C4-2B (cell line): ENCODE measurements at regions not wholly inside any gene's neighbourhood (a gene's known extent, or its start where the extent isn't known, plus 50 kb on each side); places are given as distances from the start of the nearest gene placed in this dataset.

Experiments used
- CTCF ChIP-seq: fragments of 450-650 bp; conservative IDR thresholded peaks from 2 replicates; pipeline ENCODE4 v1.5.1; 2017; ENCODE audit warnings: mild to moderate bottlenecking
- ZFX ChIP-seq: fragments of 450-650 bp; IDR thresholded peaks from 2 replicates; pipeline ENCODE4 v1.6.1; 2017

- TF ChIP-seq CTCF (no peak), ZFX (no peak)
These were observed 261.6 kb downstream of the SHQ1 start for GRCh38 chr3:72586694-72587093.
